ENCODE measurements at regions not wholly inside any gene's neighbourhood (a gene's known extent, or its start where the extent isn't known, plus 50 kb on each side); places are given as distances from the start of the nearest gene placed in this dataset.

DNA sequence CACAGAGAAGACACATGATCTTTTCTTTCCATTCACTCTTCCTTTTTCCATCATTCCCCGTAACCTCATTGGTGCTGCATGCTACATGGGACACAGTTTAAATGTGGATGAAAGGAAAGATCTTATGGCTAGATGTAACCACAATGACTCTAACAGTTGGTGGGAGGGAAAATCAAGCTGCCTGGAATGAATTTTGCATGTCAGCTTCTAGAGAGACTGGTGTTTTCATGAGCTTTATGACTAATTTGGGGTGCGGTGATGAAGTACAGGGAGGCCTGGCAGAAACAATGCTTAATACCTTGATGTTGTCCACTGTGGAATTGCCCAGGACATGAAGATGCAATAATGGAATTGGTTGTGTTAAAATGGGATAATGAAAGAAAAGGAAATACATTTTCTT lies 55.9 kb upstream of the MYO10 start:
- TF ChIP-seq EZH2 (optimal IDR thresholded peaks at IDR 0.05; ENCODE audit: low read depth, low read length): no peak
- TF ChIP-seq, protein P1, sequence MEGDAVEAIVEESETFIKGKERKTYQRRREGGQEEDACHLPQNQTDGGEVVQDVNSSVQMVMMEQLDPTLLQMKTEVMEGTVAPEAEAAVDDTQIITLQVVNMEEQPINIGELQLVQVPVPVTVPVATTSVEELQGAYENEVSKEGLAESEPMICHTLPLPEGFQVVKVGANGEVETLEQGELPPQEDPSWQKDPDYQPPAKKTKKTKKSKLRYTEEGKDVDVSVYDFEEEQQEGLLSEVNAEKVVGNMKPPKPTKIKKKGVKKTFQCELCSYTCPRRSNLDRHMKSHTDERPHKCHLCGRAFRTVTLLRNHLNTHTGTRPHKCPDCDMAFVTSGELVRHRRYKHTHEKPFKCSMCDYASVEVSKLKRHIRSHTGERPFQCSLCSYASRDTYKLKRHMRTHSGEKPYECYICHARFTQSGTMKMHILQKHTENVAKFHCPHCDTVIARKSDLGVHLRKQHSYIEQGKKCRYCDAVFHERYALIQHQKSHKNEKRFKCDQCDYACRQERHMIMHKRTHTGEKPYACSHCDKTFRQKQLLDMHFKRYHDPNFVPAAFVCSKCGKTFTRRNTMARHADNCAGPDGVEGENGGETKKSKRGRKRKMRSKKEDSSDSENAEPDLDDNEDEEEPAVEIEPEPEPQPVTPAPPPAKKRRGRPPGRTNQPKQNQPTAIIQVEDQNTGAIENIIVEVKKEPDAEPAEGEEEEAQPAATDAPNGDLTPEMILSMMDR (IDR thresholded peaks at IDR 0.05; ENCODE audit: low read length): no peak
